D721Med (cell line): ENCODE measurements at regions not wholly inside any gene's neighbourhood (a gene's known extent, or its start where the extent isn't known, plus 50 kb on each side); places are given as distances from the start of the nearest gene placed in this dataset.

Source experiments
- DNase-seq: peaks from one replicate; pipeline ENCODE4 v3.0.0; 2011; ENCODE audit warnings: low spot score; ENCODE audit not compliant: insufficient read length
- FAIRE-seq: peaks from 2 replicates; lab custom pipeline; 2011; peaks lifted over from hg19 to GRCh38; lab: Jason Lieb, UNC
- CTCF ChIP-seq: IDR thresholded peaks from 2 replicates; pipeline ENCODE4 v1.5.1; 2012; ENCODE audit warnings: mild to moderate bottlenecking, control low read depth; ENCODE audit not compliant: insufficient read depth; ENCODE audit errors: missing control alignments

DNA sequence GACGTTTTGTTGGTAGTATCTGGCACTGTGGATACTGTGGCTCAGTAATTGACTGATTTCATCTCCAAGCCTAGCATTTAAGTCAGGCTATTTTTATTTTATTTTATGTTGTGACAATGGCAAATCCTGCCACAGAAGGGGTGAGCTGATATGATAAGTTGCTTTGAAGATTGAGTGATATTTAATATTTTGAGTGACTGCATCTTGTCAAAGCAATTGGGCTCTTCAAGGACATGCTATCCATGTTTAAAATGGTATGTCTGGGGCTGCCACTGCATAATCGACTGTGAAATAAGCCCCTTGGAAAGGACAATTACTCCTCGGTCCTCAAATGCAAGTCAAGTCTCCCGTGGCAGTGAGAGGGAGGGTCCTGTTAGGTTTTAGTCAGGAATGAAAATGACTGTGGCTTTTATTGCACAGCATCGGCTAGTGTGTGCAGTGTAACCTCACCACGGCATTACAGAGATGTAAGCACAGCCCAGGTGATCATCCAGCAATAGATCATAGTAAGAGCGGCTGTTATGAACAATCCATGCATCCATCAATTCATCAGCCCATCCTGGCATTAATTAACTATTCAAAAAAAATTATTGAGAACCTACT lies 178.2 kb downstream of the GBA3 start:
- no peak for TF ChIP-seq CTCF
- DNase-seq = no peak
- no peak for FAIRE-seq

DNA sequence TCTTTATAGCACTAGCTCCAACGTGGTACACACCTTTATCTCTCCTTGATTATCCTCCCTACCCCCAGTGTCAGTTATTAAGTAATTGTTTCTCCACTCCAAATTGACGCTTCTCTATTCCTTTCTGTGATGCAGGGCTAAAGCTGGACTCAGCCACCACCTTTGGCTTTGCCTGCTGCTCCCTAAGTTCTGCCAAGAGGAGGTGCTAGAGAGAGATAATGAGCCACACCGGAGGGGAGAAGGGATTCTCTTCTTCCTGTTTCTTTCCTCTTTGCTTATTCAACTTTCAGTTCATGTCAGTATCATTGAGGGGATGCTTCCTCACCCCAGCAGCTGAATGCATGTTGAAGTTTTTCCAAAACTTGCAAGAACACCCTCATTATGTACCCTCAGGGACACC lies 176.5 kb downstream of the GBA3 start:
- DNase-seq (no peak), FAIRE-seq (no peak)

More for the DNA sequence above, 176.5 kb downstream of the GBA3 start:
- TF ChIP-seq CTCF = peak; percentile 10
